WTC11 (cell line): ENCODE measurements at regions not wholly inside any gene's neighbourhood (a gene's known extent, or its start where the extent isn't known, plus 50 kb on each side); places are given as distances from the start of the nearest gene placed in this dataset.

Experiments used
- ATAC-seq: fragments of 200-7000 bp; cut with Tn5 transposase; 2 replicates; pipeline ENCODE4 v1.10.0; 2021; ENCODE audit warnings: mild to moderate bottlenecking, moderate library complexity
- CTCF ChIA-PET: fragments of 300-600 bp; sonication (Branson Sonifier 250); formaldehyde crosslinking; loops from one replicate; lab custom pipeline; 2021; ENCODE audit warnings: antibody characterized with exemption; lab: Charles Lee
- POLR2A ChIA-PET: fragments of 350-600 bp; sonication (Branson Sonifier 250); formaldehyde crosslinking; loops from one replicate; lab custom pipeline; 2021; ENCODE audit warnings: antibody characterized with exemption; lab: Charles Lee
- DNase-seq: peaks from one replicate; pipeline ENCODE4 v3.0.0; 2021; ENCODE audit warnings: low spot score
- H3K27ac Mint-ChIP-seq: 2 replicates; pipeline ENCODE4 v1.8.0; 2021; ENCODE audit warnings: mixed read lengths
- H3K27me3 Mint-ChIP-seq: 2 replicates; pipeline ENCODE4 v1.8.0; 2021; ENCODE audit warnings: low read depth, mild to moderate bottlenecking, moderate library complexity, mixed read lengths
- H3K36me3 Mint-ChIP-seq: 2 replicates; pipeline ENCODE4 v1.8.0; 2021; ENCODE audit warnings: mixed read lengths
- H3K4me1 Mint-ChIP-seq: 2 replicates; pipeline ENCODE4 v1.8.0; 2022; ENCODE audit warnings: mixed read lengths
- H3K4me3 Mint-ChIP-seq: 2 replicates; pipeline ENCODE4 v1.8.0; 2021; ENCODE audit warnings: mild to moderate bottlenecking, moderate library complexity, mixed read lengths
- H3K9me3 Mint-ChIP-seq: 2 replicates; pipeline ENCODE4 v1.8.0; 2021; ENCODE audit warnings: mixed read lengths
- ERG ChIP-seq: fragments of 250-450 bp; sonication (Bioruptor Pico); IDR thresholded peaks from 2 replicates; pipeline ENCODE4 v1.8.0; 2021; ENCODE audit warnings: mild to moderate bottlenecking
- ESRRA ChIP-seq: sonication (generic); formaldehyde crosslinking; IDR thresholded peaks from 2 replicates; pipeline ENCODE4 v1.8.1; 2022; ENCODE audit warnings: mild to moderate bottlenecking, missing genetic modification reagents, borderline replicate concordance
- ETV6 ChIP-seq: sonication (generic); formaldehyde crosslinking; IDR thresholded peaks from 2 replicates; pipeline ENCODE4 v1.8.1; 2022; ENCODE audit warnings: mild to moderate bottlenecking, missing genetic modification reagents
- FOXJ3 ChIP-seq: sonication (generic); formaldehyde crosslinking; IDR thresholded peaks from 2 replicates; pipeline ENCODE4 v1.9.0; 2021; ENCODE audit warnings: missing genetic modification reagents, mild to moderate bottlenecking, borderline replicate concordance
- FOXK1 ChIP-seq: sonication (generic); formaldehyde crosslinking; IDR thresholded peaks from 2 replicates; pipeline ENCODE4 v1.8.0; 2022; ENCODE audit warnings: mild to moderate bottlenecking, moderate library complexity, missing genetic modification reagents
- GRHL2 ChIP-seq: fragments of 250-450 bp; sonication (Bioruptor Pico); IDR thresholded peaks from 2 replicates; pipeline ENCODE4 v1.8.0; 2022; ENCODE audit warnings: mild to moderate bottlenecking, moderate library complexity; ENCODE audit not compliant: insufficient replicate concordance, severe bottlenecking
- HMGA2 ChIP-seq: fragments of 250-450 bp; sonication (Bioruptor Pico); IDR thresholded peaks from 2 replicates; pipeline ENCODE4 v1.4.0; 2021; ENCODE audit warnings: mild to moderate bottlenecking, moderate library complexity
- IRF1 ChIP-seq: sonication (generic); formaldehyde crosslinking; IDR thresholded peaks from 2 replicates; pipeline ENCODE4 v1.8.0; 2023; ENCODE audit warnings: missing genetic modification reagents
- IRF2 ChIP-seq: sonication (generic); formaldehyde crosslinking; IDR thresholded peaks from 2 replicates; pipeline ENCODE4 v1.8.0; 2022; ENCODE audit warnings: low read depth, missing genetic modification reagents, borderline replicate concordance
- JAZF1 ChIP-seq: fragments of 250-450 bp; sonication (Bioruptor Pico); IDR thresholded peaks from 2 replicates; pipeline ENCODE4 v1.9.0; 2021; ENCODE audit warnings: moderate library complexity, mild to moderate bottlenecking, inconsistent platforms
- KAT7 ChIP-seq: sonication (generic); formaldehyde crosslinking; IDR thresholded peaks from 2 replicates; pipeline ENCODE4 v1.8.1; 2023; ENCODE audit warnings: missing genetic modification reagents, mild to moderate bottlenecking, borderline replicate concordance
- MLX ChIP-seq: sonication (generic); formaldehyde crosslinking; IDR thresholded peaks from 2 replicates; pipeline ENCODE4 v1.8.1; 2023; ENCODE audit warnings: mild to moderate bottlenecking, missing genetic modification reagents, moderate library complexity
- MYBL2 ChIP-seq: sonication (generic); formaldehyde crosslinking; IDR thresholded peaks from 2 replicates; pipeline ENCODE4 v1.8.1; 2023; ENCODE audit warnings: mild to moderate bottlenecking, moderate library complexity, missing genetic modification reagents
- NFYB ChIP-seq: sonication (generic); formaldehyde crosslinking; conservative IDR thresholded peaks from 2 replicates; pipeline ENCODE4 v1.8.0; 2022; ENCODE audit warnings: low read depth, missing genetic modification reagents
- NR3C1 ChIP-seq: sonication (generic); formaldehyde crosslinking; conservative IDR thresholded peaks from 2 replicates; pipeline ENCODE4 v1.8.1; 2023; ENCODE audit warnings: low read depth, mild to moderate bottlenecking, missing genetic modification reagents
- PREB ChIP-seq: sonication (generic); formaldehyde crosslinking; IDR thresholded peaks from 2 replicates; pipeline ENCODE4 v1.8.1; 2022; ENCODE audit warnings: mild to moderate bottlenecking, missing genetic modification reagents, moderate library complexity, borderline replicate concordance
- RORB ChIP-seq: fragments of 250-450 bp; sonication (Bioruptor Pico); IDR thresholded peaks from 2 replicates; pipeline ENCODE4 v1.9.0; 2021; ENCODE audit warnings: mild to moderate bottlenecking
- SMAD4 ChIP-seq: sonication (generic); formaldehyde crosslinking; IDR thresholded peaks from 2 replicates; pipeline ENCODE4 v1.8.0; 2022; ENCODE audit warnings: mild to moderate bottlenecking, missing genetic modification reagents
- SOX15 ChIP-seq: fragments of 250-450 bp; sonication (Bioruptor Pico); IDR thresholded peaks from 2 replicates; pipeline ENCODE4 v1.9.0; 2021; ENCODE audit warnings: mild to moderate bottlenecking
- STAT6 ChIP-seq: sonication (generic); formaldehyde crosslinking; conservative IDR thresholded peaks from 2 replicates; pipeline ENCODE4 v1.8.1; 2023; ENCODE audit warnings: mild to moderate bottlenecking, low read depth, missing genetic modification reagents, moderate library complexity
- TCF7 ChIP-seq: sonication (generic); formaldehyde crosslinking; IDR thresholded peaks from 2 replicates; pipeline ENCODE4 v1.8.0; 2022; ENCODE audit warnings: mild to moderate bottlenecking, low read depth, missing genetic modification reagents, moderate library complexity
- TEAD4 ChIP-seq: sonication (generic); formaldehyde crosslinking; IDR thresholded peaks from 2 replicates; pipeline ENCODE4 v1.8.0; 2022; ENCODE audit warnings: mild to moderate bottlenecking, missing genetic modification reagents
- TP53 ChIP-seq: sonication (generic); formaldehyde crosslinking; IDR thresholded peaks from 2 replicates; pipeline ENCODE4 v1.8.1; 2023; ENCODE audit warnings: mild to moderate bottlenecking, missing genetic modification reagents
- USF2 ChIP-seq: sonication (generic); formaldehyde crosslinking; IDR thresholded peaks from 2 replicates; pipeline ENCODE4 v1.8.1; 2023; ENCODE audit warnings: mild to moderate bottlenecking, missing genetic modification reagents, moderate library complexity
- ZBTB43 ChIP-seq: sonication (generic); formaldehyde crosslinking; IDR thresholded peaks from 2 replicates; pipeline ENCODE4 v1.8.1; 2023; ENCODE audit warnings: mild to moderate bottlenecking, missing genetic modification reagents
- ZNF121 ChIP-seq: sonication (generic); formaldehyde crosslinking; IDR thresholded peaks from 2 replicates; pipeline ENCODE4 v1.8.0; 2023; ENCODE audit warnings: missing genetic modification reagents
- ZNF138 ChIP-seq: sonication (generic); formaldehyde crosslinking; conservative IDR thresholded peaks from 2 replicates; pipeline ENCODE4 v1.8.1; 2022; ENCODE audit warnings: mild to moderate bottlenecking, moderate library complexity, missing genetic modification reagents
- ZNF317 ChIP-seq: sonication (generic); formaldehyde crosslinking; IDR thresholded peaks from 2 replicates; pipeline ENCODE4 v1.8.1; 2023; ENCODE audit warnings: low read depth, mild to moderate bottlenecking, moderate library complexity, missing genetic modification reagents, borderline replicate concordance
- ZNF416 ChIP-seq: fragments of 250-450 bp; sonication (Bioruptor Pico); IDR thresholded peaks from 2 replicates; pipeline ENCODE4 v1.9.0; 2021; ENCODE audit warnings: mild to moderate bottlenecking, inconsistent platforms
- ZNF423 ChIP-seq: fragments of 250-450 bp; sonication (Bioruptor Pico); IDR thresholded peaks from 2 replicates; pipeline ENCODE4 v2.1.2; 2022; ENCODE audit warnings: mild to moderate bottlenecking, moderate library complexity

DNA sequence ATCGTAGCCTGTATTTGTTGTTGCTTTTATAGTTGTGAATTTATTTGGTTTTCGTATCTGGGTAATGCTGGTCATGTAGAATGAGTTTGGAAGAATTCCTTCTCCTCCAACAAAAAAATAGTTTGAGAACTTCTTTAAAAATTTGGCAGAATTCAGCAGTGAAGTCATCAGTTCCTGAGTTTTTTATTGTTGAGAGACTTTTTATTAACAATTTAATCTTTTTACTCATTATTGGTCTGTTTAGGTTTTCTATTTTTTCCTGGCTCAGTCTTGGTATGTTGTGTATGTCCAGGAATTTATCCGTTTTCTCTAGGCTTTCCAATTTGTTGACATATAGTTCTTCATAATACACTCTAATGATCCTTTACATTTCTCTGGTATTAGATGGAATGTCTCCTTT lies 1613.3 kb upstream of the PIK3C3 start:
- CTCF ChIA-PET, result no interaction called here
- TF ChIP-seq IRF2 (CRISPR knock-in tag), result no peak
- no peak for TF ChIP-seq STAT6
- no peak for TF ChIP-seq ZNF121
- no peak for TF ChIP-seq ZNF423 (CRISPR knock-in tag)
- TF ChIP-seq TEAD4 (CRISPR knock-in tag), result no peak
- no peak for TF ChIP-seq MYBL2 (CRISPR knock-in tag)
- TF ChIP-seq JAZF1 (CRISPR knock-in tag), result no peak
- no peak for TF ChIP-seq ZNF138 (CRISPR knock-in tag)
- no peak for TF ChIP-seq ETV6 (CRISPR knock-in tag)
- TF ChIP-seq SMAD4 (CRISPR knock-in tag), result no peak
- no peak for TF ChIP-seq FOXJ3 (CRISPR knock-in tag)
- no peak for TF ChIP-seq RORB (CRISPR knock-in tag)
- TF ChIP-seq USF2 (CRISPR knock-in tag), result no peak
- TF ChIP-seq TCF7 (CRISPR knock-in tag), result no peak
- POLR2A ChIA-PET, result no interaction called here
- no peaks in the 10 kb centered on the region for H3K4me1 Mint-ChIP-seq
- ATAC-seq (no peak), DNase-seq (no peak)
- H3K27ac Mint-ChIP-seq, result no peak overlapping the region
- no peak overlapping the region for H3K4me3 Mint-ChIP-seq
- H3K27me3 Mint-ChIP-seq, result no peaks in the 10 kb centered on the region
- no peaks in the 10 kb centered on the region for H3K36me3 Mint-ChIP-seq
- H3K9me3 Mint-ChIP-seq, result no peaks in the 10 kb centered on the region

GRCh38 chr18:40338284-40338683 lies 1616.8 kb upstream of the PIK3C3 start:
- H3K36me3 Mint-ChIP-seq, result no peaks in the 10 kb centered on the region
- CTCF ChIA-PET, result no interaction called here
- no peak overlapping the region for H3K27ac Mint-ChIP-seq
- no peak overlapping the region for H3K4me3 Mint-ChIP-seq
- peaks cover 5% of the 10 kb centered on the region for H3K9me3 Mint-ChIP-seq
- ATAC-seq (no peak), DNase-seq (no peak)
- POLR2A ChIA-PET, result no interaction called here
- H3K27me3 Mint-ChIP-seq, result no peaks in the 10 kb centered on the region
- H3K4me1 Mint-ChIP-seq, result no peaks in the 10 kb centered on the region
- TF ChIP-seq ZNF121 (no peak), PREB (CRISPR knock-in tag) (no peak), MLX (CRISPR knock-in tag) (no peak), ERG (CRISPR knock-in tag) (no peak), KAT7 (CRISPR knock-in tag) (no peak), ZNF416 (CRISPR knock-in tag) (no peak), TP53 (CRISPR knock-in tag) (no peak), IRF1 (CRISPR knock-in tag) (no peak), ZBTB43 (CRISPR knock-in tag) (no peak), NR3C1 (CRISPR knock-in tag) (no peak), TEAD4 (CRISPR knock-in tag) (no peak), ZNF317 (CRISPR knock-in tag) (no peak), SOX15 (CRISPR knock-in tag) (no peak), ESRRA (CRISPR knock-in tag) (no peak), FOXK1 (CRISPR knock-in tag) (no peak), HMGA2 (no peak), NFYB (CRISPR knock-in tag) (no peak), GRHL2 (no peak)
